ENCODE measurements at regions not wholly inside any gene's neighbourhood (a gene's known extent, or its start where the extent isn't known, plus 50 kb on each side); places are given as distances from the start of the nearest gene placed in this dataset.
"Not testable (repeated sequence)": the region's sequence is repeated elsewhere in the genome, so short reads cannot be mapped to it uniquely, and the experiment has no call there.

DNA sequence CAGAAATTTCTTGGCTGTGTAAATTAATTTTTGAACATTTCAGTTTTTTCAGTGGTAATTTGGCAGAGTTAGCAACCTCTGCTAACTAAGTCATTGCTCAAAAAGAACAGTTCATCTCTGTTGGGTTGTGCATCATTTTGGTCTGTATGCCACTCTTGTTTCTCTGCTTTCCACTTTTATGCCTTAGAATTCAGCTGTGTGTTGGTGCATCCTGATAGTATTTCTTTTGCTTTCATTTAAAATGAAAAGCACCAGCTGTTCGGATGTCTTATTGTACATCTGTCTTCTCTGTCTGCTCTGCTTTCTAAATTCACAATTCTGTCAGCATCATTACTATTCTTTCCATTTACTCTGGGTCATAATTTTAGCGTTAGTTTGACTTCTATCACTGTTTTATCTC is 388.2 kb upstream of the NDST4 start:
- H3K4me1 ChIP-seq (ENCODE audit: control insufficient read depth, insufficient read depth, low read length): no peaks in the 10 kb centered on the region
- no peak overlapping the region for H3K4me3 ChIP-seq (ENCODE audit: low read length)
- DNase-seq: no peak
- no peak overlapping the region for H3K27ac ChIP-seq (ENCODE audit: low read depth, low read length)
- Mint-ChIP-seq H3K27ac (no peak overlapping the region), H3K4me3 (no peak overlapping the region), H3K9me3 (peaks cover 3% of the 10 kb centered on the region), H3K36me3 (ENCODE audit: low read depth) (no peaks in the 10 kb centered on the region), H3K27me3 (ENCODE audit: insufficient read depth) (no peaks in the 10 kb centered on the region), H3K4me1 (no peaks in the 10 kb centered on the region)
- H3K9ac ChIP-seq (ENCODE audit: extremely low read depth, low read length, poor library complexity, severe bottlenecking): no peak overlapping the region
- no peaks in the 10 kb centered on the region for H3K27me3 ChIP-seq (ENCODE audit: control insufficient read depth, insufficient read depth, low read length, poor library complexity, severe bottlenecking)
- 94 to 95% methylated on average over 2 of the region's 2 CpGs for WGBS, 2 experiments (ENCODE audit: insufficient coverage in 1 of 2, insufficient read length in 1 of 2)
- TF ChIP-seq, protein P1, sequence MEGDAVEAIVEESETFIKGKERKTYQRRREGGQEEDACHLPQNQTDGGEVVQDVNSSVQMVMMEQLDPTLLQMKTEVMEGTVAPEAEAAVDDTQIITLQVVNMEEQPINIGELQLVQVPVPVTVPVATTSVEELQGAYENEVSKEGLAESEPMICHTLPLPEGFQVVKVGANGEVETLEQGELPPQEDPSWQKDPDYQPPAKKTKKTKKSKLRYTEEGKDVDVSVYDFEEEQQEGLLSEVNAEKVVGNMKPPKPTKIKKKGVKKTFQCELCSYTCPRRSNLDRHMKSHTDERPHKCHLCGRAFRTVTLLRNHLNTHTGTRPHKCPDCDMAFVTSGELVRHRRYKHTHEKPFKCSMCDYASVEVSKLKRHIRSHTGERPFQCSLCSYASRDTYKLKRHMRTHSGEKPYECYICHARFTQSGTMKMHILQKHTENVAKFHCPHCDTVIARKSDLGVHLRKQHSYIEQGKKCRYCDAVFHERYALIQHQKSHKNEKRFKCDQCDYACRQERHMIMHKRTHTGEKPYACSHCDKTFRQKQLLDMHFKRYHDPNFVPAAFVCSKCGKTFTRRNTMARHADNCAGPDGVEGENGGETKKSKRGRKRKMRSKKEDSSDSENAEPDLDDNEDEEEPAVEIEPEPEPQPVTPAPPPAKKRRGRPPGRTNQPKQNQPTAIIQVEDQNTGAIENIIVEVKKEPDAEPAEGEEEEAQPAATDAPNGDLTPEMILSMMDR (conservative IDR thresholded peaks at IDR 0.05): no peak
- peaks cover 11% of the 10 kb centered on the region for H3K9me3 ChIP-seq (ENCODE audit: control insufficient read depth, low read length)
- H3K36me3 ChIP-seq (ENCODE audit: control insufficient read depth, insufficient read depth, low read length): no peaks in the 10 kb centered on the region

DNA sequence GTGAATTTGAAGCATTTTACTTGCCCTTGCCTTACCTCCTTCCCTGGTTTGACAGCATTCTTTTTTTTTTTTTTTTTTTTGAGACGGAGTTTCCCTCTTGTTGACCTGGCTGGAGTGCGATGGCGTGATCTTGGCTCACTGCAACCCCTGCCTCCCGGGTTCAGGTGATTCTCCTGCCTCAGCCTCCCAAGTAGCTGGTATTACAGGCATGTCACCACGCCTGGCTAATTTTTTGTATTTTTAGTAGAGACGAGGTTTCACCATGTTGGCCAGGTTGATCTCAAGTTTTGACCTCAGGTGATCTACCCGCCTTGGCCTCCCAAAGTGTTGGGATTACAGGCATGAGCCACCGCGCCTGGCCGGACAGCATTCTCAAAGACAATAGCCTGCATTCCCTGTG is 380.4 kb upstream of the NDST4 start:
- H3K27me3 Mint-ChIP-seq (ENCODE audit: insufficient read depth); H3K27ac ChIP-seq (ENCODE audit: low read depth, low read length); H3K4me1 Mint-ChIP-seq; H3K9ac ChIP-seq (ENCODE audit: extremely low read depth, low read length, poor library complexity, severe bottlenecking); H3K27me3 ChIP-seq (ENCODE audit: control insufficient read depth, insufficient read depth, low read length, poor library complexity, severe bottlenecking); H3K4me3 ChIP-seq (ENCODE audit: low read length); DNase-seq; H3K4me1 ChIP-seq (ENCODE audit: control insufficient read depth, insufficient read depth, low read length); H3K9me3 Mint-ChIP-seq; H3K36me3 Mint-ChIP-seq (ENCODE audit: low read depth); H3K27ac Mint-ChIP-seq; H3K4me3 Mint-ChIP-seq; H3K36me3 ChIP-seq (ENCODE audit: control insufficient read depth, insufficient read depth, low read length): not testable (repeated sequence)
- H3K9me3 ChIP-seq (ENCODE audit: control insufficient read depth, low read length): peaks cover 15% of the 10 kb centered on the region
- WGBS, 2 experiments (ENCODE audit: insufficient coverage in 1 of 2, insufficient read length in 1 of 2): 94 to 96% methylated on average over 9 to 10 of the region's 10 CpGs

DNA sequence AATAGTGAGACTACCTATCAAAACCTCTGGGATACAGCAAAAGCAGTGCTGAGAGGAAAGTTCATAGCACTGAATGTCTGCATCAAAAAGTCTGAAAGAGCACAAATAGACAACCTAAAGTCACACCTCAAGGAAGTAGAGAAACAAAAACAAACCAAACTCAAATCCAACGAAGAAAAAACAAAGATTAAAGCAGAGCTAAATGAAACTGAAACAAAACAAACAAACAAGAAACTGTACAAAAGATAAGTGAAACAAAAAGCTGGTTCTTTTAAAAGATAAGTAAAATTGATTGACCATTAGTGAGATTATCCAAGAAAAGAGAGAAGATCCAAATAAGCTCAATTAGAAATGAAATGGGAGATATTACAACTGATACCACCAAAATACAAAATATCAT is 378.3 kb upstream of the NDST4 start:
- peaks cover 5% of the 10 kb centered on the region for H3K4me1 ChIP-seq (ENCODE audit: control insufficient read depth, insufficient read depth, low read length)
- no peak overlapping the region for H3K4me3 ChIP-seq (ENCODE audit: low read length)
- H3K9me3 ChIP-seq (ENCODE audit: control insufficient read depth, low read length): peaks cover 5% of the 10 kb centered on the region
- DNase-seq: no peak
- TF ChIP-seq, protein P1 (conservative IDR thresholded peaks at IDR 0.05): no peak
- Mint-ChIP-seq H3K9me3 (peaks cover 3% of the 10 kb centered on the region), H3K27me3 (ENCODE audit: insufficient read depth) (no peaks in the 10 kb centered on the region), H3K27ac (no peak overlapping the region), H3K36me3 (ENCODE audit: low read depth) (no peaks in the 10 kb centered on the region), H3K4me1 (peaks cover 15% of the 10 kb centered on the region), H3K4me3 (no peak overlapping the region)
- H3K36me3 ChIP-seq (ENCODE audit: control insufficient read depth, insufficient read depth, low read length): no peaks in the 10 kb centered on the region
- H3K27me3 ChIP-seq (ENCODE audit: control insufficient read depth, insufficient read depth, low read length, poor library complexity, severe bottlenecking): no peaks in the 10 kb centered on the region
- no peak overlapping the region for H3K27ac ChIP-seq (ENCODE audit: low read depth, low read length)
- 100% methylated on average over 1 of the region's 1 CpG; no CpG with 5 or more reads in 1 of the 2 experiments for WGBS, 2 experiments (ENCODE audit: insufficient coverage in 1 of 2, insufficient read length in 1 of 2)
- no peak overlapping the region for H3K9ac ChIP-seq (ENCODE audit: extremely low read depth, low read length, poor library complexity, severe bottlenecking)

DNA sequence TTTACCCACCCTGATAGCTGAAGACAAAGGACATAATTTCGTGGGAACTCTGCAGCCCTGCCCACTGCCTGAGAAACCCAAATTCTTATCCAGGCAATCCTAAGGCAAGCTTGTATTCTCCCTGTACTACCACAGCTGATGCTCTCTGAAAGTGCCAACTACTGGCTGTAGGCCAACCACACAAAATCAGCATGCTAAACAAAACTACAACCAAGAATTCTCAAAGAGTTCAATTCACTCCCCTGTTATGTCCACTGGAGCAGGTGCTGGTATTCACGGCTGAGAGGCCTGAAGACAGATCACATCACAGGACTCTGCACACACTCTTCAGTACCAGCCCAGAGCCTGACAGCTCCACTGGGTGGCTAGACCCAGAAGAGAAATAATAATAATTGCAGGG is 375.9 kb upstream of the NDST4 start:
- H3K9ac ChIP-seq (ENCODE audit: extremely low read depth, low read length, poor library complexity, severe bottlenecking): no peak overlapping the region
- no peaks in the 10 kb centered on the region for H3K36me3 ChIP-seq (ENCODE audit: control insufficient read depth, insufficient read depth, low read length)
- 83% methylated on average over 2 of the region's 2 CpGs; no CpG with 5 or more reads in 1 of the 2 experiments for WGBS, 2 experiments (ENCODE audit: insufficient coverage in 1 of 2, insufficient read length in 1 of 2)
- TF ChIP-seq, protein P1 (conservative IDR thresholded peaks at IDR 0.05): no peak
- Mint-ChIP-seq H3K4me1 (peaks cover 15% of the 10 kb centered on the region), H3K27me3 (ENCODE audit: insufficient read depth) (no peaks in the 10 kb centered on the region), H3K27ac (no peak overlapping the region), H3K4me3 (no peak overlapping the region), H3K36me3 (ENCODE audit: low read depth) (no peaks in the 10 kb centered on the region), H3K9me3 (peaks cover 3% of the 10 kb centered on the region)
- no peak overlapping the region for H3K4me3 ChIP-seq (ENCODE audit: low read length)
- H3K27ac ChIP-seq (ENCODE audit: low read depth, low read length): no peak overlapping the region
- H3K9me3 ChIP-seq (ENCODE audit: control insufficient read depth, low read length): peaks cover 5% of the 10 kb centered on the region
- H3K27me3 ChIP-seq (ENCODE audit: control insufficient read depth, insufficient read depth, low read length, poor library complexity, severe bottlenecking): no peaks in the 10 kb centered on the region
- DNase-seq: no peak
- H3K4me1 ChIP-seq (ENCODE audit: control insufficient read depth, insufficient read depth, low read length): peaks cover 5% of the 10 kb centered on the region

Measured in endodermal cell (in vitro differentiated cells).